Activated B cell treated with CpG ODN at 0.5 μM for 24 hours (primary cell): ENCODE measurements at regions not wholly inside any gene's neighbourhood (a gene's known extent, or its start where the extent isn't known, plus 50 kb on each side); places are given as distances from the start of the nearest gene placed in this dataset.

ENCODE experiments used
- ATAC-seq: fragments of 200-7000 bp; cut with Tn5 transposase; one replicate; pipeline ENCODE4 v1.10.0; 2021; ENCODE audit warnings: low read depth, mild to moderate bottlenecking, moderate library complexity
- CTCF ChIA-PET: fragments of 350-600 bp; sonication (Branson Sonifier 250); formaldehyde crosslinking; loops from one replicate; lab custom pipeline; 2021; ENCODE audit warnings: antibody characterized with exemption; lab: Charles Lee
- POLR2A ChIA-PET: fragments of 350-600 bp; sonication (Branson Sonifier 250); formaldehyde crosslinking; loops from one replicate; lab custom pipeline; 2021; ENCODE audit warnings: antibody characterized with exemption; lab: Charles Lee
- DNase-seq: peaks from one replicate; pipeline ENCODE4 v3.0.0; 2022
- H3K27ac Mint-ChIP-seq: one replicate; pipeline ENCODE4 v1.8.0; 2020; ENCODE audit warnings: mixed read lengths
- H3K27me3 Mint-ChIP-seq: one replicate; pipeline ENCODE4 v1.8.0; 2021; ENCODE audit warnings: mixed read lengths
- H3K36me3 Mint-ChIP-seq: one replicate; pipeline ENCODE4 v1.8.0; 2021; ENCODE audit warnings: low read depth, mixed read lengths
- H3K4me1 Mint-ChIP-seq: one replicate; pipeline ENCODE4 v1.8.0; 2021; ENCODE audit warnings: mixed read lengths
- H3K4me3 Mint-ChIP-seq: one replicate; pipeline ENCODE4 v1.8.0; 2020; ENCODE audit warnings: mild to moderate bottlenecking, mixed read lengths
- H3K9me3 Mint-ChIP-seq: one replicate; pipeline ENCODE4 v1.8.0; 2020; ENCODE audit warnings: mixed read lengths
- intact Hi-C: fragments of 100-400 bp; cut with micrococcal nuclease; formaldehyde crosslinking; loops from one replicate; pipeline ENCODE4 v1.15.1; 2024
- TF ChIP-seq, protein P1 (sequence below): fragments of 200-600 bp; IDR thresholded peaks from one replicate; pipeline ENCODE4 v1.8.0; 2022; ENCODE audit warnings: antibody characterized with exemption, mild to moderate bottlenecking

DNA sequence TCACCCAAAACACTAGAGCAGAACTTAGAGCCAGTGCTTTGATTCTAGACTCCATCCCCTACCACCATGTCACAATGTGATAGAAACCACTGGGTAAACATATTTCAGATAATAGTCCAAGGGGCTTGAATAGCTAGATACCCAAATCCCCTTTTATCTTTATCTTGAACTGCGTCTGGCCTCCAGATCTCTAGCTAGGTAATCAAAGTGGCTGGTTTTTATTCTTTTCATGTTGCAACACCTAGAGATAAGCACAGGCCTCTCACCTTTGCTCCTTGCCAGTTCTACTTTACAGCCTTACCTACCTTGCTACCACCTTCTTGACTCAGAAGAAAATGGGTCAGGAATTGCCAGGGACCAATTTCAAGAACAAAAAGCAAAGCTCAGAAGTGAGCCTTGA lies 171.2 kb downstream of the C1D start:
- TF ChIP-seq, protein P1, sequence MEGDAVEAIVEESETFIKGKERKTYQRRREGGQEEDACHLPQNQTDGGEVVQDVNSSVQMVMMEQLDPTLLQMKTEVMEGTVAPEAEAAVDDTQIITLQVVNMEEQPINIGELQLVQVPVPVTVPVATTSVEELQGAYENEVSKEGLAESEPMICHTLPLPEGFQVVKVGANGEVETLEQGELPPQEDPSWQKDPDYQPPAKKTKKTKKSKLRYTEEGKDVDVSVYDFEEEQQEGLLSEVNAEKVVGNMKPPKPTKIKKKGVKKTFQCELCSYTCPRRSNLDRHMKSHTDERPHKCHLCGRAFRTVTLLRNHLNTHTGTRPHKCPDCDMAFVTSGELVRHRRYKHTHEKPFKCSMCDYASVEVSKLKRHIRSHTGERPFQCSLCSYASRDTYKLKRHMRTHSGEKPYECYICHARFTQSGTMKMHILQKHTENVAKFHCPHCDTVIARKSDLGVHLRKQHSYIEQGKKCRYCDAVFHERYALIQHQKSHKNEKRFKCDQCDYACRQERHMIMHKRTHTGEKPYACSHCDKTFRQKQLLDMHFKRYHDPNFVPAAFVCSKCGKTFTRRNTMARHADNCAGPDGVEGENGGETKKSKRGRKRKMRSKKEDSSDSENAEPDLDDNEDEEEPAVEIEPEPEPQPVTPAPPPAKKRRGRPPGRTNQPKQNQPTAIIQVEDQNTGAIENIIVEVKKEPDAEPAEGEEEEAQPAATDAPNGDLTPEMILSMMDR = no peak
- no peaks in the 10 kb centered on the region for H3K27me3 Mint-ChIP-seq
- ATAC-seq (no peak), DNase-seq (no peak)
- no peak overlapping the region for H3K4me3 Mint-ChIP-seq
- no peaks in the 10 kb centered on the region for H3K9me3 Mint-ChIP-seq
- ChIA-PET CTCF (no interaction called here), POLR2A (no interaction called here)
- H3K36me3 Mint-ChIP-seq = no peaks in the 10 kb centered on the region
- no peak overlapping the region for H3K27ac Mint-ChIP-seq
- intact Hi-C loops = no loop called here
- H3K4me1 Mint-ChIP-seq = no peaks in the 10 kb centered on the region

DNA sequence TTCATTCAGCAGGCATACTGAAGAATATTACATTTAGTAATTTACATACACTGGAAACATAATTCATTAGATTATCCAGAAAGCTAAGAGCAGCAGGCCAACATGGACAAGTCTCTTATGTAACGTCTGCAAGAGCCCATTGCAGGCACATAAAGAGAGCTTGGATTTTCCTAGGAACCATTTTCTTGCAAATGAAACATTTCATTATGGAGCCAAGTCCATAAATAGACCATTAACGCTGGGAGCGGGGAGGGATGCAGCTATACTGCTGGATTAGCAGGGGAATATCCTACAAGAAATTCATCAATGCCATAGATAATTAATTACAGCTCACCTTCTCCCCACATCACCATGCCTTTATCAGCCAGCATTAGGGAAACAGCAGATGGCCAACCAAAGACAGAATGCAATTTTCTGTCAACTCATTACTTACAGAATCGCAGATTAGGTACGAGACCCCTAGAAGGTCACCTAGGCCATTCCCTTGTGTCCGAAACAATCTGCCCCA lies 170.4 kb downstream of the C1D start:
- TF ChIP-seq, protein P1 = no peak
- ATAC-seq (no peak), DNase-seq (no peak)
- Mint-ChIP-seq H3K4me3 (no peak overlapping the region), H3K27ac (no peak overlapping the region), H3K4me1 (no peaks in the 10 kb centered on the region), H3K36me3 (no peaks in the 10 kb centered on the region), H3K9me3 (no peaks in the 10 kb centered on the region), H3K27me3 (no peaks in the 10 kb centered on the region)
- ChIA-PET POLR2A (no interaction called here), CTCF (no interaction called here)
- intact Hi-C loops = no loop called here

DNA sequence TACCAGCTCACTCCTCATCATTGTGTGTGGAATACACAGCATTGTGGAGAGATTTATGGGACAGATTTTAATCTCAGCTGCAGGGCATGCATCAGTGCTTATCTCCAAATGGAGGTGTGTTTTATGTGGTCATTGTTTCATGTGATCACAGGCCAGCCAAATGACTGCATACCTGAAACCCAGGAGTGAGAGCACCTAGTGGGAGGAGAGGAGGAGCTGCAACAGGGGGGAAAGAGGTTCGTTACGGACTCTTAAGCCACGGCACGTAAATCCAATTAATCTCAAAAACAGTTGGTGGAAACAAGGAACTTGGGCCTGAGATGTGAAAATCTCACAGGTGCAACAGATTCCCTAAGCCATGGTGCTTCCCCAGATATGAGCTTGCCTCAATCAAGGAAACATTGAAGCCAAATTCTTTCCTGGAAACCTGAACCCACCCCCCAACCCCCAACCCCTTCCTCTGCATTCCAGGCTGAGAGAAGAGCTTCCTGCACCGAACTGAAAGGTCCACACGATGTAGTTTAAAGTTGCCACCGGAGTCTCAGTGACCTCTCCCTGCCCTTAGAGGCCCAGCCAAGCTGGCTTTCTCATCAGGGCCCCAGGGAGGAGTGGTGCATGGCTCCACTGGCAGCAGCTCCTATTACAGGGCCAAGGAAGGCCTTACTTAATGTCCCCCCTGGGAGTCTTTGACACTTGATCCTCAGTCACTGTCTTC lies 167.4 kb downstream of the C1D start:
- Mint-ChIP-seq H3K4me3 (no peak overlapping the region), H3K27ac (no peak overlapping the region), H3K4me1 (no peaks in the 10 kb centered on the region), H3K9me3 (no peaks in the 10 kb centered on the region), H3K27me3 (no peaks in the 10 kb centered on the region), H3K36me3 (no peaks in the 10 kb centered on the region)
- ChIA-PET POLR2A (no interaction called here), CTCF (no interaction called here)
- DNase-seq (no peak), ATAC-seq (no peak)
- TF ChIP-seq, protein P1 = no peak
- intact Hi-C loops = no loop called here

DNA sequence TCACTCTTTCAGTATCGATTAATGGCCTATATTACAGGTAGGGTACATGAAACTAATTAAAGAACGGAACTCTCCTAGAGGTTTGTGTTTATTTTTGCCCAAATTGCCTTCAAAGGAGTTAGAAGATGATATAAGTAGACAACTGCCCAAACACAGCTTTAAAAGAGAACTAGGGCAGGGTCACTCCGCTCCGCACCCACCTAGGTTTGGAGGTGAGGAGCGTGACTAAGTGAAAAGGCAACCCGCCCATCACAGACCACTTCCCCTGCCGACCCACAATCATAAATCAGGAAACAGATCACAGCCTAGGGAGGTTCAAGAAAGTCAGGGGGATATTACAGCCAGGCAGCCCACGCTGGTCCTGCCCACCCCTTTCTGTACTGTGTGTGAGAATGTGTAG lies 166.7 kb downstream of the C1D start:
- Mint-ChIP-seq H3K9me3 (no peaks in the 10 kb centered on the region), H3K4me3 (no peak overlapping the region), H3K27ac (no peak overlapping the region), H3K36me3 (no peaks in the 10 kb centered on the region), H3K27me3 (no peaks in the 10 kb centered on the region), H3K4me1 (no peaks in the 10 kb centered on the region)
- ChIA-PET POLR2A (no interaction called here), CTCF (no interaction called here)
- DNase-seq (no peak), ATAC-seq (no peak)
- intact Hi-C loops = no loop called here
- TF ChIP-seq, protein P1 = no peak

DNA sequence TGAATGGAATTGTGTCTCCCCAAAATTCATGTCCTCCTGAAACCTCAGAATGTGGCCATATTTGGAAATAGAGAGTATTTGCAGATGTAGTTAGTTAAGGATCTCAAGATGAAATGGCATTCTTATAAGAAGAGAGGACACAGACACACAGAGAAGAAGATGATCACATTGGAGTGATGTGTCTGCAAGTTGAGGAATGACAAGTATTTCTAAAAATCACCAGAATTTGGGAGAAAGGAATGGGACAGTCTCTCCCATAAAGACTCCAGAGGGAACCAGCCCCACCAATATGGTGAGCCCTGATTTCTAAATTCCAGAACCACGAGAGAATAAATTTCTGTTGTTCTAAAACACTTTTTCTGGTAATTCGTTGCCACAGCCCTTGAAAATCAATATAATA lies 166.3 kb downstream of the C1D start:
- Mint-ChIP-seq H3K36me3 (no peaks in the 10 kb centered on the region), H3K27ac (no peak overlapping the region), H3K4me3 (no peak overlapping the region), H3K27me3 (peaks cover 1% of the 10 kb centered on the region), H3K9me3 (no peaks in the 10 kb centered on the region), H3K4me1 (no peaks in the 10 kb centered on the region)
- POLR2A ChIA-PET = no interaction called here
- no peak for ATAC-seq
- DNase-seq = no peak
- TF ChIP-seq, protein P1 = no peak
- intact Hi-C loops = no loop called here
- CTCF ChIA-PET = no interaction called here
